Activated CD8-positive, alpha-beta T cell treated with anti-CD3 and anti-CD28 coated beads, Interleukin-2, amount 10 ng/mL, durations not matched to agents 7 days and 5 days (primary cell): ENCODE measurements at regions not wholly inside any gene's neighbourhood (a gene's known extent, or its start where the extent isn't known, plus 50 kb on each side); places are given as distances from the start of the nearest gene placed in this dataset.

ENCODE experiments used
- ATAC-seq: fragments of 150-1000 bp; cut with Tn5 transposase; one replicate; pipeline ENCODE4 v1.10.0; 2021; ENCODE audit warnings: moderate library complexity
- CTCF ChIA-PET: fragments of 350-600 bp; sonication (Branson Sonifier 250); formaldehyde crosslinking; loops from one replicate; lab custom pipeline; 2021; ENCODE audit warnings: antibody characterized with exemption; lab: Charles Lee
- POLR2A ChIA-PET: fragments of 350-600 bp; sonication (Branson Sonifier 250); formaldehyde crosslinking; loops from one replicate; lab custom pipeline; 2021; ENCODE audit warnings: antibody characterized with exemption; lab: Charles Lee
- DNase-seq: peaks from one replicate; pipeline ENCODE4 v3.0.0-alpha.2; 2020
- H3K27ac Mint-ChIP-seq: one replicate; pipeline ENCODE4 v1.8.0; 2021; ENCODE audit warnings: mild to moderate bottlenecking, mixed read lengths
- H3K27me3 Mint-ChIP-seq: one replicate; pipeline ENCODE4 v1.8.0; 2021; ENCODE audit warnings: low read depth, mixed read lengths
- H3K36me3 Mint-ChIP-seq: one replicate; pipeline ENCODE4 v1.8.0; 2021; ENCODE audit warnings: low read depth, mixed read lengths
- H3K4me1 Mint-ChIP-seq: one replicate; pipeline ENCODE4 v1.8.0; 2021; ENCODE audit warnings: low read depth, mixed read lengths
- H3K4me3 Mint-ChIP-seq: one replicate; pipeline ENCODE4 v1.8.0; 2021; ENCODE audit warnings: mild to moderate bottlenecking, mixed read lengths
- H3K9me3 Mint-ChIP-seq: one replicate; pipeline ENCODE4 v1.8.0; 2022; ENCODE audit warnings: mixed read lengths; ENCODE audit not compliant: insufficient read depth

DNA sequence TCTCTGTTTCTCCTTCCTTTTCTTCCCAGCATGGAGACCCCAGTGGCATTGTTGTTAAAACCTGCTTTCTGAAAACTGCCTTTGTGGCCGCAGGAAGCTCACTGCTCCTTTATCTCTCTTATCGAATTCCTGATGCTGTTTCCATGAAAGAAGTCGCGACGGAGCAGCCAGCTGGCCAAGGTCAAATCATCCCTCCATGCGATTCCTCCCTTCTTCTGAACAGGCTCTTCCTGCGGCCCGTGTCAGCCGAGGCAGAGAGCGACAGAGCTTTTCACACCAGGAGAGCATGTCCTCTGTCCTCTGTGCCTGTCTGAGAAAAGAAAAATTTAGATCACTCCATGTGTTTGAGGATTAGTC lies 242.1 kb upstream of the PITRM1 start:
- ChIA-PET POLR2A (no interaction called here), CTCF (no interaction called here)
- no peak overlapping the region for H3K4me3 Mint-ChIP-seq
- no peaks in the 10 kb centered on the region for H3K36me3 Mint-ChIP-seq
- H3K27me3 Mint-ChIP-seq = peaks cover 11% of the 10 kb centered on the region
- H3K9me3 Mint-ChIP-seq = peaks cover 6% of the 10 kb centered on the region
- DNase-seq (no peak), ATAC-seq (no peak)
- peaks cover 17% of the 10 kb centered on the region for H3K4me1 Mint-ChIP-seq
- H3K27ac Mint-ChIP-seq = no peak overlapping the region

DNA sequence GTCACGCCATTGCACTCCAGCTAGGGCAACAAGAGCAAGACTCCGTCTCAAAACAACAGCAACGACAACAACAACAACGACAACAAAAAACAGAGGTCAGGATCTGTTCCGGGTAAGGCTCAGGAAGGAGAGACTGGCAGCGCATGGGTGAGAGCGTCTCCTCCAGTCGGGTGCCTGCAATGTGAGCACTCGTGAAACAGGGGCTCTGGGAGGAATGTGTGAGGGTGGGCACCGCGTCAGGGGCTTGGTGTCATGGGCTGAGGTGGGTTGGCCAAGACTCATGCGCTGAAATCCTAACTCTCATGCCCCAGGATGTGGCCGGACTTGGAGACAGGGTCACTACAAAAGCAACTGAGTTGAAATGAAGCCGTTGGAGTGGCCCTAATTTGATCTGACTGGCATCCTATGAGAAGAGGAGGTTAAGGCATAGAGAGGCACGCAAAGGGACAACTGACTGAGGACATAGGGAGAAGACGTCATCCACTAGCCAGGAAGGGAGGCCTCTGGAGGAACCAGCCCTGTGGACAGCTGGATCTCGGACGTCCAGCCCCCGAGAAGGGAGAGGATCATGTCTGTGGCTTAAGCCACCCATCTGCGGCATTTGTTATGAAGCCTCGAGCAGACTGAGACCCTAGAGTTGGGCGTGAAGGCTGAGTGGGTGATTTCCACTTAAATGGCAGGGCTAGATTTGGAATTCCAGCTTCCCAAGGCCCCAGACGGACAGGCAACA lies 241.5 kb upstream of the PITRM1 start:
- no peaks in the 10 kb centered on the region for H3K36me3 Mint-ChIP-seq
- CTCF ChIA-PET = no interaction called here
- ATAC-seq = no peak
- no peak overlapping the region for H3K4me3 Mint-ChIP-seq
- peaks cover 13% of the 10 kb centered on the region for H3K4me1 Mint-ChIP-seq
- peaks cover 11% of the 10 kb centered on the region for H3K27me3 Mint-ChIP-seq
- H3K27ac Mint-ChIP-seq = no peak overlapping the region
- no peak for DNase-seq
- H3K9me3 Mint-ChIP-seq = peaks cover 6% of the 10 kb centered on the region
- POLR2A ChIA-PET = no interaction called here

DNA sequence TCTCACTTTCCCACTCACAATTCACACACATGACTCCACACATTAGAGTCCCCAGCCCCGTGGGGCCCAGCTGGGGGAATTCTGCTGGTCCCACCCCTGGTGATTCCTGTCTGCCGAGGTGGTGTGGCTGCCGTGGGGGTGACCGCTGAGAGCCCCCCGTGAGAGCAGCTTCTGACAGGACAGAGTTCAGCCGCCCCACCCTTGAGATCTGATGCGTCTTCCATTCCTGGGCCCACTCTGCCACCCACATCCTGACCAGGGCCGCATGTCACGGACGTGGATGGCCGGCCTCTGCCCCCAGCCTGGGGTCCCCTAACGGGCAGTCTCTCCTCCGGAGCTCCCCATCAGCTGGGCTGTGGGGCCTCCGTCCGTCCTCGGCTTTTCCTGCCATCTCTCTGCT lies 240.1 kb upstream of the PITRM1 start:
- POLR2A ChIA-PET = no interaction called here
- Mint-ChIP-seq H3K4me3 (no peak overlapping the region), H3K9me3 (peaks cover 6% of the 10 kb centered on the region), H3K27me3 (peaks cover 10% of the 10 kb centered on the region), H3K4me1 (peaks cover 6% of the 10 kb centered on the region), H3K36me3 (no peaks in the 10 kb centered on the region), H3K27ac (no peak overlapping the region)
- ATAC-seq = no peak
- DNase-seq = no peak
- CTCF ChIA-PET = no interaction called here

DNA sequence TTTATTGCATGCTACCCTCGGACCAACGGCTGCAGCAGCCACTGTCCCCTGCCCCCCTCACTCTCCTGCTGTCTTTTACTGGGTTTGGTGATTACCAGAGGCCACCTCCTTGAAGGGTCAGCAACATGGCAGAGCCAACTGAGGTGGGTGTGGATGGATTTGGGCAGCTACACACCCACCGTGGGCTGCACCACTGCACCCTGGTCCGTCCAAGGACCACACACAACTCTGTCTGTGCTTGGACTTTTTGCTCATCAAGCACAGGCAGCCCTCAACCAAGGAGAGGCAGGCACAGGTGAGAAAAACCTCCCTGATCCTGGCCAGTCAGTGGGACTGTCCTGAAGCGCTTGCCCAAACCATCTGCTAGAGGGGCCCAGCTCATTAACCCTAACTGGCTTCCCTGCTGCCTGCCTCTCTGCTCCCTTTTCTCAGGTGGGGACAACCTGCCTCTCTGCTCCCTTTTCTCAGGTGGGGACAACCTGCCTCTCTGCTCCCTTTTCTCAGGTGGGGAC lies 239.5 kb upstream of the PITRM1 start:
- Mint-ChIP-seq H3K27ac (no peak overlapping the region), H3K9me3 (peaks cover 6% of the 10 kb centered on the region), H3K36me3 (no peaks in the 10 kb centered on the region), H3K4me3 (no peak overlapping the region), H3K4me1 (peaks cover 7% of the 10 kb centered on the region), H3K27me3 (peaks cover 10% of the 10 kb centered on the region)
- ATAC-seq (no peak), DNase-seq (no peak)
- ChIA-PET POLR2A (no interaction called here), CTCF (no interaction called here)

DNA sequence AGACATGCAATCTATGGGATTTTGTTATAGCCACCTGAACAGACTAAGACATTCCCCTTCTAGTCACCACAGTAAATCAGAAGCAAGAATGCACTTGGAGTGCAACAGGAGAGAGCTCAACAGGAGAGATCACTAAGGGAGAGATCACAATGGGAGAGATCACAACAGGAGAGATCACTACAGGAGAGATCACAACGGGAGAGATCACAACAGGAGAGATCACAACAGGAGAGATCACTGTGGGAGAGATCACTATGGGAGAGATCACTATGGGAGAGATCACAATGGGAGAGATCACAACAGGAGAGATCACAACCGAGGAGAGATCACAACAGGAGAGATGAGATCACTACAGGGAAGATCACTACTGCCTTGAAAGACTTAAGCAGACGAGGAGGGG lies 238.5 kb upstream of the PITRM1 start:
- no peak for ATAC-seq
- CTCF ChIA-PET = no interaction called here
- H3K36me3 Mint-ChIP-seq = no peaks in the 10 kb centered on the region
- peaks cover 8% of the 10 kb centered on the region for H3K27me3 Mint-ChIP-seq
- H3K27ac Mint-ChIP-seq = no peak overlapping the region
- POLR2A ChIA-PET = no interaction called here
- peaks cover 7% of the 10 kb centered on the region for H3K4me1 Mint-ChIP-seq
- H3K4me3 Mint-ChIP-seq = no peak overlapping the region
- no peak for DNase-seq
- H3K9me3 Mint-ChIP-seq = peaks cover 6% of the 10 kb centered on the region

DNA sequence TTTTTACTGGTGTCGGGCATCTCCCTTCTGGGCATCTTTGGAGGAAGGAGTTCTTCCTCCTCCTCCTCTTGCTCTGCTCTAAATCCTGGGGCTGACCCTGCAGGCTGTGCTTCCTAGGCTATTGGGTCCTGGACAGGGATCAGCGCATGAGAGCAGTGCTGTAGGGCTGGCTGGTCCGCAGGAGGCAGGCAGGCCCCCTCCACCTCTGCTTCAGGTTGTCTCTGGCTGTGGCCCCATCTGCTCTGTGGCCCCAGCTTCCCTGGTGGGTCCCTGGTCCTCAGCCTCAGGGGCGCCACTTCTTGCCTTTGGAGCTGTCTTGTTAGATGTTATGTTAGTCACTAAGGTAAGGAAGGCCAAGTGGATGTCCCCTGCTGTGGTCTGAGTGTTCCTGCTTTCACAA lies 237.3 kb upstream of the PITRM1 start:
- peaks cover 7% of the 10 kb centered on the region for H3K4me1 Mint-ChIP-seq
- no peaks in the 10 kb centered on the region for H3K36me3 Mint-ChIP-seq
- ChIA-PET POLR2A (no interaction called here), CTCF (no interaction called here)
- DNase-seq (no peak), ATAC-seq (no peak)
- H3K27ac Mint-ChIP-seq = no peak overlapping the region
- peaks cover 8% of the 10 kb centered on the region for H3K27me3 Mint-ChIP-seq
- H3K4me3 Mint-ChIP-seq = no peak overlapping the region
- H3K9me3 Mint-ChIP-seq = peaks cover 6% of the 10 kb centered on the region

DNA sequence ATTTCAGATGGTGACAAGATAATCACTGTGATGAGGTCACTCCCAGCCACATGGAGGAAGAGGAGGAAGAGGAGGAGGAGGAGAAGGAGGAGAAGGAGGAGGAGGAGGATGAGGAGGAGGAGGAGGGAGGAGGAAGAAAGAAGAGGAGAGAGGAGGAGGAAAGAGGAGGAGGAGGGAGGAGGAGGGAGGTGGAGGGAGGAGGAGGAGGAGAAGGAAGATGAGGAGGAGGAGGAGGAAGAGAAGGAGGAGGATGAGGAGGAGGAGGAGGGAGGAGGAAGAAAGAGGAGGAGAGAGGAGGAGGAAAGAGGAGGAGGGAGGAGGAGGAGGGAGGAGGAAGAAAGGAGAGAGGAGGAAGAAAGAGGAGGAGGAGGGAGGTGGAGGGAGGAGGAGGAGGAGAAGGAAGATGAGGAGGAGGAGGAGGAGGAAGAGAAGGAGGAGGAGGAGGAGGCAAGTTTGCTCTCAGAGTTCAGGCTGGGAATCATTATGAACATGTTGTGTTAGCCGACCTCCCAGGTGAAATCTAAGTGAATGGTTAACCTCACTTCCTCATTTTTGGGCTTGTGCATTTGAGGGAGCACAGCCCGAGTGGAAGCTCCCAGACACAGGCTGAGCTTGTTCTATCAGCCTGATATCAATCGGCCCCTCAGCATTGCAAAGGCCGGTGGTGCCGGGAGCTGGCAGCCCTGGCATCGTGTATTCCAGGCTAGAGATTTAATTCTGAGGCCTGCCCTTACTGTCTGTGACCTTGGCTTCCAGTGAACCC lies 236.2 kb upstream of the PITRM1 start:
- peaks cover 7% of the 10 kb centered on the region for H3K4me1 Mint-ChIP-seq
- H3K27me3 Mint-ChIP-seq = peaks cover 8% of the 10 kb centered on the region
- no peak overlapping the region for H3K27ac Mint-ChIP-seq
- ChIA-PET POLR2A (no interaction called here), CTCF (no interaction called here)
- peaks cover 6% of the 10 kb centered on the region for H3K9me3 Mint-ChIP-seq
- ATAC-seq (no peak), DNase-seq (no peak)
- H3K4me3 Mint-ChIP-seq = no peak overlapping the region
- H3K36me3 Mint-ChIP-seq = no peaks in the 10 kb centered on the region

DNA sequence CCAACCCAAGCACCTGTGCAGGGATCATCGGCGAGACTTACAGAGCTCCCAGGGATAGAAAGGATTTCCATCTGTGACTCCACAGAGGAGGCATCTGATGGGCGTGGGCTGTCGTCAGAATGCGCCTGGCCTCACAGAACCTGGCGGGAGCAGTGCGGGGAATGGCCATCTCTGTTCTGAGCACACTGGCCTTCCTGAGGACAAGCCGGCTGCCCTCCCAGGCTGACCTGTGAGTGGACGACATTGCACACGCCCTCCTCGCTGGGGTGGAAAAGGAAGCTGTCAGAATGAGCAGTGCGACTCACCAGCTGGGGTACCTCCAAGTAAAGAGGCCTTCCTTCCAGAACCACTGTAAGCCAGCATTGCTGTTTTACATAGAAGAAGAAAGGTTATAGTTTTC lies 234.6 kb upstream of the PITRM1 start:
- no peak for DNase-seq
- Mint-ChIP-seq H3K27ac (no peak overlapping the region), H3K4me3 (no peak overlapping the region), H3K4me1 (peaks cover 7% of the 10 kb centered on the region), H3K9me3 (peaks cover 6% of the 10 kb centered on the region), H3K27me3 (peaks cover 5% of the 10 kb centered on the region), H3K36me3 (no peaks in the 10 kb centered on the region)
- ChIA-PET POLR2A (no interaction called here), CTCF (no interaction called here)
- ATAC-seq = no peak

DNA sequence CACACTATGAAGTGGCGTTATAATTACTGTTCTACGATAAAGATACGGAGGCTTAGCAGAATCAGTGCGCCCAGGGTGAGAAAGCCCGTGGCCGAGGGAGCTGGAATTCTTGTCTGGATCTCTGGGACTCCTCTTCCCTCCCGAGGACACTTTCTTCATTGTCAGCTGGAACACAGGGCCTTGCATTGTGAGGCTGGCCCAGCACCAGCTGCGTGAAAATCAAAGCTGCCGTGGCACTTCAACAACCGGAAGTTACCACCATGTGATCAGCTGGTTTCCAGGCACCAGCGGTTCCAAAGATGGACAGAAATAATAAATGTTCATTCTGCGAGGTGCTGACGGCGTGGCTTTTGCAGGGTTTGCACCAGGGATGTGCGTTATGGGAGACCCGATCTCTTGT lies 234.0 kb upstream of the PITRM1 start:
- no peaks in the 10 kb centered on the region for H3K36me3 Mint-ChIP-seq
- H3K9me3 Mint-ChIP-seq = peaks cover 6% of the 10 kb centered on the region
- DNase-seq = no peak
- ChIA-PET POLR2A (no interaction called here), CTCF (no interaction called here)
- no peak overlapping the region for H3K4me3 Mint-ChIP-seq
- ATAC-seq = no peak
- H3K27me3 Mint-ChIP-seq = peaks cover 6% of the 10 kb centered on the region
- H3K4me1 Mint-ChIP-seq = peaks cover 7% of the 10 kb centered on the region
- H3K27ac Mint-ChIP-seq = no peak overlapping the region

DNA sequence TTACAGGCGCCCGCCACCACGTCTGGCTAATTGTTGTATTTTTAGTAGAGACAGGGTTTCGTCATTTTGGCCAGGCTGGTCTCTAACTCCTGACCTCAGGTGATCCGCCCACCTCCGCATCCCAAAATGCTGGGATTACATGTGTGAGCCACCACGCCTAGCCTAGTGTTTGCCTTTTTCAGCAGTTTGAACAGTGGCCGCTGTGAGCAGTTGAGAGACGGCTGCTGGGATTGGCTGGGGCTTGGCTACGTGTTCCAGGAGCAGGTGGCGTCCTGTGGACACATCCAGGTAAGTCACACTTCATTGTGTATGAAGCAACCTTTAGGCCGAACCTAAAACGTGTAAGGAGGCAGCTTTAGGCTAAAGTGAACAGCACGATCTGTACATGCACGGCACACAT lies 231.8 kb upstream of the PITRM1 start:
- ChIA-PET POLR2A (no interaction called here), CTCF (no interaction called here)
- H3K4me1 Mint-ChIP-seq = peaks cover 7% of the 10 kb centered on the region
- H3K9me3 Mint-ChIP-seq = no peaks in the 10 kb centered on the region
- no peaks in the 10 kb centered on the region for H3K36me3 Mint-ChIP-seq
- no peak overlapping the region for H3K27ac Mint-ChIP-seq
- H3K27me3 Mint-ChIP-seq = peaks cover 7% of the 10 kb centered on the region
- no peak overlapping the region for H3K4me3 Mint-ChIP-seq
- ATAC-seq = no peak
- no peak for DNase-seq

DNA sequence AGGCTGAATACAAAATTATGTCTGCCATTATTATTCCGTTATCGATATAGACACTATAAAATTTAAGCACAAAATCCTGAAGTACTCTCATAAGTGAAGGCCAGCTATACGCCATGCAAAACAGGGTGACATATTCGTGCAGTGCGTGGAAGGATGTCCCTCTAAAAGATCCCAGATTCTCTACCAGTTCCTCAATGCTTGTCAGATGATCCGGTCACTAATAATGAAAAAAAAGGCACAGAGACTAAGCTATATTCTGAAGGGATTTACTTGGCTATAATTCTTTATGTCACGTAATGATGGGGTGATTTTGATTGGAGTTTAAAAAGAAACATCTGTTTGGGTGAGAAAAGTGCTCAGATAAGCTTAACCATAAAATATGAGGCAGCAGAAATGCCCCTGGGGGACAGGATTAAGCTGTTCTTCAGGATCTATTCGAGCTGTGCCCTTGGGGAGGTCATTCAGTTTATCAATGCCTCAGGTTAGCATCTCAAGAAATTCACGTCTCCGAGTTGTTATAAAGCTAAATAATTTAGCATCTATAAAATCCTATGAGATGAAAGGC lies 229.7 kb upstream of the PITRM1 start:
- Mint-ChIP-seq H3K4me3 (no peak overlapping the region), H3K36me3 (no peaks in the 10 kb centered on the region), H3K27me3 (peaks cover 11% of the 10 kb centered on the region), H3K9me3 (no peaks in the 10 kb centered on the region), H3K27ac (no peak overlapping the region), H3K4me1 (no peaks in the 10 kb centered on the region)
- ChIA-PET POLR2A (no interaction called here), CTCF (no interaction called here)
- no peak for ATAC-seq
- DNase-seq = no peak

DNA sequence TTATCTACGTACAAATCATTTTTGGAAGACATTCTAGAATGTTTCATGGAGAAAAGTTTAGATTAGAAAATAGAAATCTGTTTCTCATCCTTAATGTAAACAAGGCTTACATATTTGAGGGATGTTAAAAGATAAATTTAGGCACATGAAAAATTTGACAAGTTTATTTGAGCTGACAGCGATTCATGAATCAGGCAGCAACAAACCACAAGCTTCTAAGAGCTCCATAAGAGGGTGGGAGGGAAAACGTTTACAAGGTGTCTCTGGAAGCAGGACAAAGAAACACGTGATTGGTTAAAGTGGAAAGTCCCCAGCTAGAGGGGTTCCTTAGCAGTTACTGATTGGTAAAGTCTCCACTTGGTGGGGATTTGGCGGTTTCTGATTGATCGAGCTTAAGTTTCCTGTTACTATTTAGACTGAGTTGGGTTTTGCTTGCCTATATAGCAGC lies 228.9 kb upstream of the PITRM1 start:
- ATAC-seq = no peak
- ChIA-PET CTCF (no interaction called here), POLR2A (no interaction called here)
- H3K4me3 Mint-ChIP-seq = no peak overlapping the region
- peaks cover 14% of the 10 kb centered on the region for H3K27me3 Mint-ChIP-seq
- no peak overlapping the region for H3K27ac Mint-ChIP-seq
- no peak for DNase-seq
- H3K36me3 Mint-ChIP-seq = no peaks in the 10 kb centered on the region
- no peaks in the 10 kb centered on the region for H3K9me3 Mint-ChIP-seq
- H3K4me1 Mint-ChIP-seq = no peaks in the 10 kb centered on the region
